GM12892 (cell line): ENCODE measurements at regions not wholly inside any gene's neighbourhood (a gene's known extent, or its start where the extent isn't known, plus 50 kb on each side); places are given as distances from the start of the nearest gene placed in this dataset.

Experiments used
- POLR2A ChIP-seq: IDR thresholded peaks from 2 replicates; pipeline ENCODE4 v1.6.1; 2011; ENCODE audit warnings: low read depth, low read length, control low read depth
- POLR2AphosphoS5 ChIP-seq: IDR thresholded peaks from 2 replicates; pipeline ENCODE4 v1.6.1; 2011; ENCODE audit warnings: low read depth, low read length, control low read depth

GRCh38 chr11:70698871-70699270 is 300.5 kb downstream of the CTTN start:
- no peak for TF ChIP-seq POLR2AphosphoS5
- TF ChIP-seq POLR2A: no peak
